ENCODE measurements at regions not wholly inside any gene's neighbourhood (a gene's known extent, or its start where the extent isn't known, plus 50 kb on each side); places are given as distances from the start of the nearest gene placed in this dataset.
A peak's percentile ranks its signal among the peaks of the same experiment; 100 is the strongest.

DNA sequence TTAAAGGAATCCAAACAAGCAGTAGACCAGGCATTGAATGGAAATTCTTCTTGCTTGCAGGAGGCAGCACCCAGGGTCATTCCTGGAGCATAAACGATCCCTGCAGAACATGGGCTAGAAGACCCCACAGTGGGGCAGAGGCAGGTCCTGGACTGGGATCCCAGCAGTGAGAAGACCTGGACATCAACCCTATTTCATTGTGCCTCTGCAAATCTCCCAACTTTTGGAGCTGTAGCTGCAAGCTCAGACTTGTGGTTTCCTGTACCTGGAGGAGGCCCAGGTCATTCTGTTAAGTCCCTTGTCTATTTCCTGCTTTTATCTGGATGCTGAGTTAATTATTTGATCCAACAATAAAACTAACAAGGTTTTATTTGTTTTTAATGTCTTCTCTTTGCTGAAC is 61.7 kb downstream of the CALM1 start:
- no peak for DNase-seq
- TF ChIP-seq POLR2A (IDR thresholded peaks at IDR 0.05; ENCODE audit: low read length) (no peak), GATA1 (IDR thresholded peaks at IDR 0.05; ENCODE audit: low read depth, low read length) (no peak)

DNA sequence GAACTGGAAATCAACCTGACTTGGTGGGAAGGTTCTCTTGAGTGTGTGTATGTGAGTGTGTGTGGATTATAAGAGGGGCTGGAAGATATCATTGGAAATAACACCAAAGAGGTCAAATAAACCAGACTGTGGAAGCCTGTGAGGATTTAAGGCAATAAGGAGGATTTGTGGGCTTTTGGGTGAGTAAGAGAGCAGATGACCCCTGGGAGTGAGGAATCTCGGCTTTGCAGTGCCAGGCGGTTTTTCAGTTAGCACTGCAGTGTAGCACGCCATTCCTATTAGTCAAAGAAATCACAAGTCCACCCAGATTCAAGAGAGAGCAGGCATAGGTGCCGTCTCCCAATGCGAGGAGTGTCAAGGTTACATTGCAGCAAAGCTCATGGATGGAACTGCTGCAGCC is 63.3 kb downstream of the CALM1 start:
- no peak for TF ChIP-seq POLR2A (IDR thresholded peaks at IDR 0.05; ENCODE audit: low read length)
- TF ChIP-seq GATA1 (IDR thresholded peaks at IDR 0.05; ENCODE audit: low read depth, low read length): no peak

DNA sequence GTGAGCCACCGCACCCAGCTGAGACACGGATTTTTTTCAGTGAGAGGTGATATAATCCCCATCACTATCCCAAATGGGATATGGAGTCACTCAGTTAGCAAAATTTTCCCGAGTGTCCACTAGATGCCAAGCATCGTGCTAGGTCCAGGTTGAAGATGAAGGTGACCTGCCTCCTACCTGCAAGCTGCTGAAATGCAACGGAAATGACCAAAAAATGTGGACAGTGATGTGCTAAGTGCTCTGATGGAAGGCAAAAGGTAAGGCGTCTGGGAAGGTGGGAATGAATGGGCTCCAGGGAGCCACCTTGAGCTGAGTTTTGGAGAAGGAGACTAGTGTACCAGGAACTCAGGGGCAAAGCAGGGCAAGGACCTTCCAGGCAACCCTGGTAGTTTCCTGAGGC is 64.6 kb downstream of the CALM1 start:
- no peak for TF ChIP-seq POLR2A (IDR thresholded peaks at IDR 0.05; ENCODE audit: low read length)
- TF ChIP-seq GATA1 (IDR thresholded peaks at IDR 0.05; ENCODE audit: low read depth, low read length): no peak
- no peak for DNase-seq

More for the DNA sequence above, 63.3 kb downstream of the CALM1 start:
- DNase-seq: no peak

DNA sequence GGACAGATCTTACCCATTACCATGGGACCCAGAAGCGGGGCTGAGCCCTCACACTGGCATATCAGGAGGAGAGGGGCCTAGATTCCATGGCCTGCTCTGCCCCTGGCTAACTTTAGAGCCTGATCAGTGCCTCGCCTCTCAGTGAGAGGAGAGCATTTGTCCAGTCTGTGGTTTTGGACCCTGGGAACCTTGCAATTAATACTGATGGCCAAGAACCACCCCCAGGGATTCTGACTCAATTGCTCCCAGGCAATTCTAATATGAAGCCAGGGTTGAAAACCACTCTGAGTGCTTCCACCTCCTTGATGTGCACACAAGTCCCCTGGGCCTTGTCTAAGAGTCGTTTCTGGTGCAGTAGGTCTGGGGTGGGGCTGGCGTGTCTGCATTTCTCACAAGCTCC is 67.7 kb downstream of the CALM1 start:
- DNase-seq: no peak
- TF ChIP-seq GATA1 (IDR thresholded peaks at IDR 0.05; ENCODE audit: low read depth, low read length) (no peak), POLR2A (IDR thresholded peaks at IDR 0.05; ENCODE audit: low read length) (no peak)

DNA sequence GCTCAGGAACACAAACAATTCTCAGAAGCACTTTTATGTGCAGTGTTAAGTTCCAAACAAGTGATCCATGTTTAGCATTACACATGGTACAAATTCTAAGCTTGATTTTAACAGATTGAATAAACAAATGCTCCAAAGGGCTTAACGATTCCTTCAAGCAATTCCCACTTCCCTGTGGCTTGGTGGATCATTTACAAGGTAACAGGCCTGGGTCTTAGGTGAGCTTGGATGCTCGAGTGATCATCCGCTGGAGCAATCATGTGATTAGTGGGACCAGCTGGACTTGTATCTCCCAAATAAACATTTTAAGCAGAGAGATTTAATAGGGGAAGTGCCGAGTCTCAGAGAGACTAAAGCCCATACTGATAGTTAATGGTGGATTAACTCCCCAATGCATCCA is 70.7 kb downstream of the CALM1 start:
- TF ChIP-seq GATA1 (IDR thresholded peaks at IDR 0.05; ENCODE audit: low read depth, low read length) (no peak), POLR2A (IDR thresholded peaks at IDR 0.05; ENCODE audit: low read length) (no peak)
- no peak for DNase-seq

DNA sequence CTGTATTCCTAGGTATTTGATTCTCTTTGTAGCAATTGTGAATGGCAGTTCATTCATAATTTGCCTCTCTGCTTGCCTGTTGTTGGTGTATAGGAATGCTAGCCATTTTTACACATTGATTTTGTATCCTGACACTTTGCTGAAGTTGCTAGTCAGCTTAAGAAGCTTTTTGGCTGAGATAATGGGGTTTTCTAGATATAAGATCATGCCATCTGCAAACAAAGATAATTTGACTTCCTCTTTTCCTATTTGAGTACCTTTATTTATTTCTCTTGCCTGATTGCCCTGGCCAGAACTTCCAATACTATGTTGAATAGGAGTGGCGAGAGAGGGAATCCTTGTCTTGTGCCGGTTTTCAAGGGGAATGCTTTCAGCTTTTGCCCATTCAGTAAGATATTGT is 72.6 kb downstream of the CALM1 start:
- peak in 1 of 2 experiments; percentile 12 for DNase-seq

DNA sequence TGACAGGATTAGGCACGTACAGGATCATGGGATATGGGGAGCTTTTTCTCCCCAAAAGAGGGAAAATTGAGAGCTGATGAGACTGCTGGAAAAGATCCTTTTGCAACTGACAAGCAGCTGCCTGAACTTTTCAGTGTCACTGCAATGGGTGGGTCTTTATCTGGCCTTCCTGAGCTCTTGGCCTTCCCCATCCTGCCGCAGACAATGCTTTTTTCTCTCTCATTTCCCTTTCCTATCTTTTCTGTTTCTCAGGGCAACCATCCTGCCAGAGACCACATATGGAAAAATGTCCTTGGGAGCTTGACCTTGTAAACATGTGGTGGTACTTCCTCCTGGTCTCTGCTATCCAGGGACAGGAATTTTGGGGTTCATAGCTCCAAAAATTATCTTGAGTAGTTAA is 75.8 kb downstream of the CALM1 start:
- no peak for TF ChIP-seq GATA1 (IDR thresholded peaks at IDR 0.05; ENCODE audit: low read depth, low read length)

More for the DNA sequence above, 75.8 kb downstream of the CALM1 start:
- DNase-seq: no peak

All from erythroblast (primary cell).